GM18499 (cell line): ENCODE measurements at regions not wholly inside any gene's neighbourhood (a gene's known extent, or its start where the extent isn't known, plus 50 kb on each side); places are given as distances from the start of the nearest gene placed in this dataset.

Experiments used
- ATAC-seq: cut with Tn5 transposase; IDR thresholded peaks from one replicate; pipeline ENCODE4 v1.9.1; 2021; ENCODE audit warnings: moderate number of reproducible peaks; ENCODE audit not compliant: insufficient read depth, unreplicated experiment

DNA sequence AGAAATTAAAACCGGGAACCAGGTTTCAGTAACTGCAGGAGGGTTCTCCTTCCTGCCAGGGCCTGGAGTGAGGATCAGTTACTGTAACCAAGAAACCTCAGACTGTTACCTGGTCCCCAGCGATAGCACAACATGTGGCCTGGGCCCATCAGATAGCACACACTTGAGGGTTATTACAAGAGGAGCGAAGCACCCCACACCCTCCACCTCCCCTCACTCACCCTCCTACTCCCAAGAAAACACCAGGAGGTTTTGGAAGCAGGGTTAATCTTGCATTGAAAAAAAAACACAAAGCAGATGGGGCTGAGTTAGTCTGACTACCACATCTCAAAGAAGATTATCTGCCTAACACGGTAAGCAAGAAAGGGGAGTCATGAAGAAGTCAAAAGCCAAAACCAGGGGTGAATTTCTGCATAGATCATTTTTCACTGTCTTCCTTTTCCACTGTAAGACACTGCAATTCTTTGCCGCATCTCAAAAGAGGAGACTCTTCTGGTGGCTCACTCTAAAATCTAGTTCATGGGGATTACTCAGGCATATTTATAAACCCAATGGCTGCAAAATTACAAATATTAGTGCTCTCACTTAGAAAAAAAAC, 75.9 kb upstream of the DOCK9 start:
- ATAC-seq, result no peak

GRCh38 chr13:99055281-99055680, 77.4 kb upstream of the DOCK9 start:
- no peak for ATAC-seq

GRCh38 chr13:99055735-99056134, 77.9 kb upstream of the DOCK9 start:
- no peak for ATAC-seq

DNA sequence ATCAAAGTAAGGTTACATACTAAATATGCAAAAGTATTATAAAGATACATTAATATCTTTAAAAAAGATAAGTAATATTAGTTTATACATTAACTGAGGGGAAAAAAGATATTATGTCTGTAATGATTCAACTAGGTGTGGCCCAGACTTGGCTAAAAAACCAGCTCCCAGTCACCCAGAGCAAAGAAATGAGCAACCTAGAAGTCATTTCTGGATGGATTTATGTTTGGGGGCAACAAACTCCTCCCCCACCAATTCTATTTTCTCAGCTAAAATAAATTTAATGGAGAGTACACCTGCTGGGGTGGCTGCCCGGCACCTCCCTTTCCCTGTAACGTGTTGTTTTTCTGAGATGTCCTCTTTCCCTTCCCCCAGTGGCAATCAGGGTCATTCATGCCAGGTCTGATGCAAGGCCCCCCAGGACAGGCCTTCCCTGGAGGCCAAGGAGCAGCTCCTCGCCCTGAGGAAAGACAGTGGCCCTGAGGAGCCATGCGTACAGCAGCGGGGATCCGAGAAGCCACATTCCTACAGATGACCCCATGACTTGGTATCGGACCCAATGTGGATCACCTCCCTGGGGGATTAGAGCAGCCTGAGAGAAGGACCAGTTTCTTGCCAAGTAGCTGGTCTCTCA, 78.6 kb upstream of the DOCK9 start:
- no peak for ATAC-seq

GRCh38 chr13:99057310-99057975, 79.6 kb upstream of the DOCK9 start:
- no peak for ATAC-seq

DNA sequence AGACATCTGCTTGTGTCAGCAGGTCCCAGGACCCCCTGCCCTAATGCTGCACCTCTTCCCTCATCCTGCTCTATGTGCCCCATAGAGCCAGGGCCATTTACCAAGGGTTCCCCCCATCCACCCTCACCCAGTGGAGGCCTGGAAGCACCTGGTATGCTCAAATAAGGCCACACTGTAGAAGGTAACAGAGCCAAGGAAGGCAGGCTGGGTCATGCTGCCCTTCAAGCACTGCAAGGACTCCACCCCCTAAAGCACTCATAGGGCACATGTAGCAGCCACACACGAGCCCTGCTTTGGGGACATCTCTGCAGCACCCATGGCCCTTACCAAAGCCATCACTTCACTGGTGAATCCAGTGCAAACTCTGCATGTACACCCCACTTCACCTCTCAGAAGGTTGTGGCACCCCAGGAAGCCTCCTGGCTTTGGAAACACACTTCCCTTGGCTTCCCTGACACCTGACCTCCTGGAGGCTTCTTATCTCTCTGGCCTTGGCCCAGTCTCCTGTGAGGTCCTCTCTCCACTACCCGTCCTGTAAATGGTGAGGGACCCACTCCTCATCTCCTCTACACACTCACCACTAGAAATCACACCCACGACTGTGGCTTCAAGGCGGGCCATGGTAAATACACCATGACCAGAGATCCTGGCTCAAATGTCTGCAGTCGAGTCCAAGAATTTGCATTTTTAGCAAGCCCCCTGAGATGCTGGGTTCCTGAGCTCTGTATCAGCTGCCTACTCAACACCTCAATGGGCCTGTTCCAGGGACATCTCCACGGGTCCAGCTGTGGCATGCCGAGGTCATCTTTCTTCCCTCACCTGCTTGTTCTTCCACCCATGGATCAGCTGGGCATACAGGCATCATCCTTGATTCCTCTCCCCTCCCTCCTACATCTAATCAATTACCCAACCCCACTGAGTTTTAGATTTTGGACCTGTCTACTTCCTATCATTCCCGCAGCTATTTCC, 80.9 kb upstream of the DOCK9 start:
- ATAC-seq, result no peak

- ATAC-seq, result no peak
Measured at GRCh38 chr13:99059498-99060075, 81.7 kb upstream of the DOCK9 start.

DNA sequence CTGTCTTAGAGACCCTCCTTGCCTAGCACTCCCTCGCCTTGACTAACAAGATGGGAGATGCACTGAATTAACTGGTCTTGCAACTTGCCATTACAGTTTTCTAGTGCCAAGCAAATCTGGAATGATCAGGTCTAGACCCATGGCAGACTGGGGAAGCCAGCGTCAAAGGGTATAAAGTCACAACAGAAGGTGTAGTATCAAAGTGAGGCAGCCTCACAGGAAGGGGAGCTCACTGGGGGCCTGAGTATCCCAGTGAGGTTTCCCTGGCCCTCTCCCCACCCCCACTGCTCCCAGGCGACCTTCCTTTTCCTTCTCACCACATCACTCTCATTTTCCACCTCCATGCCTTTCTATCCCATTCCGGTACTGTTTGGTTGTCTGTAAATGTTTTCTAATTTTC, 83.5 kb upstream of the DOCK9 start:
- ATAC-seq, result no peak

- no peak for ATAC-seq
Measured at GRCh38 chr13:99062593-99062992, 84.7 kb upstream of the DOCK9 start.

GRCh38 chr13:99063178-99063577, 85.3 kb upstream of the DOCK9 start:
- ATAC-seq, result no peak

DNA sequence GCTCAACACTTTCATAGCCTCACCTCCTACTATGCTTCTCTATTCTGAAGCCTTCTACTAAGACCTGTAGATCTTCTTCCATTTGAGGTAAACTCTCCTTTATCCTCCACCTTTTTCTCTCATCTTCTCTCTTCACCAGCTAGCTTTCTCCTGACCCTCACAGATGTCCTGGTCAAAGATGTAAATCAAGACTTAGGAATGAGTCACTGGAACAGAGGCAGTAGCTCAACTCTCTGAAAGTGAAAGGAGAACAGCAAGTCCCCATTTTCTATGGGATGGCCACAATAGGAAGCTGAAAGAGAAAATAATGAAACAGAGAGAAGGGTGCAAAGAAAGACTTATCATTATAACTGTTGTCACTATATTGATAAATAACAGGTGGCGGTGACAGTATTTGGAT, 86.1 kb upstream of the DOCK9 start:
- ATAC-seq, result no peak

- ATAC-seq, result no peak
Measured at GRCh38 chr13:99064624-99065234, 86.9 kb upstream of the DOCK9 start.

DNA sequence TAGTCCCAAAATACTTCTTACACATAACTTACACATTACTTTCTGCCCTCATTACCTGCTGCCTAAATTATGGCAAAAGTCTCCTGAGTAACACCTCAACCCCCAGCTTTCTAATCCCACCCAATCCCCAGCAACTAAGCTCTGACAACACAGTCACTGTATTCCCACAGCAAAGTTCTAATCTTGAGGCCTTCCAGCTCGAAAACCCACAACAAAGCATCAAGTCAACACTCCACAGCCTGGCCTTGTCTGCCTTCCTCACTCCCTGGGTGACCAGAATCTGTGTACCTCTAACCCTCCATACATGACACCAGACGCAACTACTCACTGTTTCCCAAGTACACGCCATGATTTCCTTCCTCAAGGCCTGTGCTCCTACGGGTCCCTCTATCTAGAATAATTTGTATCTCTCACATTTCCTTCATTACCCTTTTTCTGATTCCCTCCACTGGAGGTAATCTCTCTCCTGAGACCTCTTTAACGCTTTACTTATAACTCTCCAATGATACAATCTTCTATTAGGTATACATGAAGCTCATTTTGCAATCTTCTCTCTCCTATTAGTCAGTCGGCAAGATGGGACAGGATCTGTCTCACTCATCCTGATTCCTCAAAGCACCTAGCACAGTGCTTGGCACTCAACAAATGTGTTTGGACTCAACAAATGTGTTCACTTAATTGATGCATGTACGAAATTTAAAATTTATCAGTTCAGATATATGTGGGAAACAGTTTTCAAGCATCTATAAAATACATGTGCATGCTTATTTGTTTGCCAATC, 87.6 kb upstream of the DOCK9 start:
- ATAC-seq, result no peak

DNA sequence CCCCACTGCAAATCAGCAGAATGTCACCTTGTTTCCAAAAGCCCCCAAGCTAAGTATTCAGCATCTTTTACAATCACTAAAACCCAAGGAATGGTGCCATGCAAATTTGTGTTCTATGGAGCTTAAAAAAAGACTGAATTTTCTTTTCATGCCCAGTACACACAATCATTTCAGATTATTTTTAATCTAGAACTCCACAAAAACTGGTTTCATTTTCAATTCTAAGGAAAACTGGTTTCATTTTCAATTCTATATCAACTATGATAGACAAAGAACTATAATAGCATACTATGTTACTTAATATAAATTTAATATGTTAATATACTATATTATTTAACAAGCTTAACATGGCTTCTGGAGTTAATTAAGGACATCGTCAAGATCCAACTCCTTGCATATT, 88.4 kb upstream of the DOCK9 start:
- ATAC-seq, result no peak

- ATAC-seq, result no peak
Measured at GRCh38 chr13:99067159-99067985, 89.5 kb upstream of the DOCK9 start.

DNA sequence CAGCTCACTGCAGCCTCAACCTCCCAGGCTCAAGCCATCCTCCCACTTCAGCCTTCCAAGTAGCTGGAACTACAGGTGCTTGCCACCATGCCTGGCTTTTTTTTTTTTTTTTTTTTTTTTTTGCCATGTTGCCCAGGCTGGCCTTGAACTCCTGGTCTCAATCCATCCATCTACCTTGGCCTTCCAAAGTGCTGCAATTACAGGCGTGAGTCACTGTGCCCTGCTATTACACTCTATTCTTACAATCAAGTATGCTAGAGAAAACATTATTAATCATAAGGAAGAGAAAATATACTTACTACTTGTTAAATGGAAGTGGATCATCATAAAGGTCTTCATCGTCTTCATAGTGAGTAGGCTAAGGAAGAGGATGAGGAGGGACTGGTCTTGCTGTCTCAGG, 93.3 kb upstream of the DOCK9 start:
- ATAC-seq, result no peak

GRCh38 chr13:99071666-99072065, 93.8 kb upstream of the DOCK9 start:
- ATAC-seq, result no peak

GRCh38 chr13:99072356-99072755, 94.5 kb upstream of the DOCK9 start:
- ATAC-seq, result no peak
